Suprapubic skin (tissue), 3 donors: ENCODE measurements at regions not wholly inside any gene's neighbourhood (a gene's known extent, or its start where the extent isn't known, plus 50 kb on each side); places are given as distances from the start of the nearest gene placed in this dataset.

Experiments used
- POLR2A ChIP-seq, 2 donors: fragments of 450-650 bp; IDR thresholded peaks; one replicate each; pipeline ENCODE4 v1.6.1; 2017; ENCODE audit warnings: antibody characterized with exemption in 2 of 2, mild to moderate bottlenecking in 2 of 2, moderate library complexity in 2 of 2
- TF ChIP-seq, protein P1 (sequence below), 2 donors: fragments of 200-600 bp in 1 of 2; fragments of 450-650 bp in 1 of 2; sonication (generic) in 1 of 2; IDR thresholded peaks; one replicate each; pipeline ENCODE4 v1.5.1; 2016 to 2019; ENCODE audit warnings: antibody characterized with exemption in 2 of 2, mild to moderate bottlenecking in 1 of 2, moderate library complexity in 1 of 2

DNA sequence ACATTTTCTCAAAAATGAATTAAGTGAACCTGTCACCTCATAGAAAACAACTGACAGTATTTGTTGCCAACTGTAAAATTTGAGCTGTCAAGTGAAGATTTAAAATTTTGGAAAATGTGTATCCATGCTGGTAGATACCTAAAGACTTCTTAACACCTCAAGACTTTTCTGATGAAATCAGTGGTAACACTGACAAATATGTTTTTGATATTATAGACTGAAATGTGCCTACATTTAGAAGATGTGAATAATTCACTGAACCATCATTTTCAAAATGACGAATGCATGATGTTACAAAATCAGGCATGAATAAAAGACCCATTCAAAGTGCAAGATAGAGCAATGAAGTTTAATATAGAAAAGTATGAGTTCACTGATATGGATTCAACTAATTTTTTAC lies 51.5 kb upstream of the ASPRV1 start:
- TF ChIP-seq, protein P1, sequence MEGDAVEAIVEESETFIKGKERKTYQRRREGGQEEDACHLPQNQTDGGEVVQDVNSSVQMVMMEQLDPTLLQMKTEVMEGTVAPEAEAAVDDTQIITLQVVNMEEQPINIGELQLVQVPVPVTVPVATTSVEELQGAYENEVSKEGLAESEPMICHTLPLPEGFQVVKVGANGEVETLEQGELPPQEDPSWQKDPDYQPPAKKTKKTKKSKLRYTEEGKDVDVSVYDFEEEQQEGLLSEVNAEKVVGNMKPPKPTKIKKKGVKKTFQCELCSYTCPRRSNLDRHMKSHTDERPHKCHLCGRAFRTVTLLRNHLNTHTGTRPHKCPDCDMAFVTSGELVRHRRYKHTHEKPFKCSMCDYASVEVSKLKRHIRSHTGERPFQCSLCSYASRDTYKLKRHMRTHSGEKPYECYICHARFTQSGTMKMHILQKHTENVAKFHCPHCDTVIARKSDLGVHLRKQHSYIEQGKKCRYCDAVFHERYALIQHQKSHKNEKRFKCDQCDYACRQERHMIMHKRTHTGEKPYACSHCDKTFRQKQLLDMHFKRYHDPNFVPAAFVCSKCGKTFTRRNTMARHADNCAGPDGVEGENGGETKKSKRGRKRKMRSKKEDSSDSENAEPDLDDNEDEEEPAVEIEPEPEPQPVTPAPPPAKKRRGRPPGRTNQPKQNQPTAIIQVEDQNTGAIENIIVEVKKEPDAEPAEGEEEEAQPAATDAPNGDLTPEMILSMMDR (IDR thresholded peaks at IDR 0.05), result no peak
- no peak for TF ChIP-seq POLR2A (IDR thresholded peaks at IDR 0.05)
